ENCODE measurements at regions not wholly inside any gene's neighbourhood (a gene's known extent, or its start where the extent isn't known, plus 50 kb on each side); places are given as distances from the start of the nearest gene placed in this dataset.

DNA sequence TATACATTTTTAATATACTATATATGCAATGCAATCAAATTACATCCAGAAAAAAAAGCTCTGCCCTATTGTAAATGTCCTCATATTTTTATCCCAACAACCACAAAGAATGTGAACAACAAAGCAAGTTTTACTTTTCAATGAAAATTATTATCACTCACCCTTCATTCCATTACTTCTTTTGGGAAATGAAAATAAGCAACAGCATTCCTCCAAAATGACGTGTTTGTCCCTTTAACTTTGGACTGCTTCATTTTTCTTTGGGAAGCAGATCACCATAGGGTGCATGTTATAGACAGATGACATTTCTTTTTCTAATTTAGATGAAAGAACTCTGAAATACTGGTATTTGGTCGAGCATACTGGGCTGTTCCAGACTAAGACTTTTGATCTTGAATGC is 667.1 kb upstream of the BOD1L1 start:
- H3K4me3 Mint-ChIP-seq: no peak overlapping the region
- TF ChIP-seq, protein P1, sequence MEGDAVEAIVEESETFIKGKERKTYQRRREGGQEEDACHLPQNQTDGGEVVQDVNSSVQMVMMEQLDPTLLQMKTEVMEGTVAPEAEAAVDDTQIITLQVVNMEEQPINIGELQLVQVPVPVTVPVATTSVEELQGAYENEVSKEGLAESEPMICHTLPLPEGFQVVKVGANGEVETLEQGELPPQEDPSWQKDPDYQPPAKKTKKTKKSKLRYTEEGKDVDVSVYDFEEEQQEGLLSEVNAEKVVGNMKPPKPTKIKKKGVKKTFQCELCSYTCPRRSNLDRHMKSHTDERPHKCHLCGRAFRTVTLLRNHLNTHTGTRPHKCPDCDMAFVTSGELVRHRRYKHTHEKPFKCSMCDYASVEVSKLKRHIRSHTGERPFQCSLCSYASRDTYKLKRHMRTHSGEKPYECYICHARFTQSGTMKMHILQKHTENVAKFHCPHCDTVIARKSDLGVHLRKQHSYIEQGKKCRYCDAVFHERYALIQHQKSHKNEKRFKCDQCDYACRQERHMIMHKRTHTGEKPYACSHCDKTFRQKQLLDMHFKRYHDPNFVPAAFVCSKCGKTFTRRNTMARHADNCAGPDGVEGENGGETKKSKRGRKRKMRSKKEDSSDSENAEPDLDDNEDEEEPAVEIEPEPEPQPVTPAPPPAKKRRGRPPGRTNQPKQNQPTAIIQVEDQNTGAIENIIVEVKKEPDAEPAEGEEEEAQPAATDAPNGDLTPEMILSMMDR (conservative IDR thresholded peaks at IDR 0.05): no peak
- Histone ChIP-seq H3K36me3 (ENCODE audit: control insufficient read depth, insufficient read depth, low read length) (no peaks in the 10 kb centered on the region), H3K27ac (ENCODE audit: low read depth, low read length) (no peak overlapping the region), H3K9me3 (ENCODE audit: control insufficient read depth, low read length) (no peaks in the 10 kb centered on the region), H3K4me1 (ENCODE audit: control insufficient read depth, insufficient read depth, low read length) (no peaks in the 10 kb centered on the region), H3K4me3 (ENCODE audit: low read length) (no peak overlapping the region), H3K27me3 (ENCODE audit: control insufficient read depth, insufficient read depth, low read length, poor library complexity, severe bottlenecking) (peaks cover 17% of the 10 kb centered on the region), H3K9ac (ENCODE audit: extremely low read depth, low read length, poor library complexity, severe bottlenecking) (no peak overlapping the region)
- H3K27me3 Mint-ChIP-seq (ENCODE audit: insufficient read depth): no peaks in the 10 kb centered on the region
- H3K27ac Mint-ChIP-seq: no peak overlapping the region
- WGBS, 2 experiments (ENCODE audit: insufficient coverage in 1 of 2, insufficient read length in 1 of 2): 79 to 100% methylated on average over 2 of the region's 2 CpGs
- no peaks in the 10 kb centered on the region for H3K36me3 Mint-ChIP-seq (ENCODE audit: low read depth)
- no peak for DNase-seq
- peaks cover 3% of the 10 kb centered on the region for H3K4me1 Mint-ChIP-seq
- H3K9me3 Mint-ChIP-seq: no peaks in the 10 kb centered on the region

DNA sequence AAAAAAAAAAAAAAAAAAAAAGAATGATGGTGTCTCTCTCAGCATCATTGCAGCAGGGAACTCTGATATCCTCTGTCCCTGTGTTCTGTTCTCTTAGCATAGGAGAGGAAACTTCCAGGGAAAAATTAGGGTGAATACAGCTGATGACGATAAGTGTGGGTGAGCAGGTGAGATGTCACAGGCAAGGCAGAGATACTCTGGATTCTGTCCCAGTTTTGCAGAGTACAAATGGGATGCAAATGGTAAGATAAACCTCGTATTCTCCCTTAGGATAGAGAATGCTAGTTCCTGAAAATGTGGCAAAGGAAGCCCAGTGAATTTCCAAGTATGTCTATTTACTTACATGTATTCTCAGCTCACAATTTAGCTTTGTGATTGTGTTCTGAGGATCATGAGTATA is 671.6 kb upstream of the BOD1L1 start:
- Mint-ChIP-seq H3K36me3 (ENCODE audit: low read depth) (no peaks in the 10 kb centered on the region), H3K27me3 (ENCODE audit: insufficient read depth) (no peaks in the 10 kb centered on the region), H3K27ac (no peak overlapping the region), H3K4me1 (no peaks in the 10 kb centered on the region), H3K9me3 (peaks cover 11% of the 10 kb centered on the region), H3K4me3 (no peak overlapping the region)
- Histone ChIP-seq H3K27me3 (ENCODE audit: control insufficient read depth, insufficient read depth, low read length, poor library complexity, severe bottlenecking) (peaks cover 17% of the 10 kb centered on the region), H3K27ac (ENCODE audit: low read depth, low read length) (no peak overlapping the region), H3K36me3 (ENCODE audit: control insufficient read depth, insufficient read depth, low read length) (no peaks in the 10 kb centered on the region), H3K9ac (ENCODE audit: extremely low read depth, low read length, poor library complexity, severe bottlenecking) (no peak overlapping the region), H3K4me3 (ENCODE audit: low read length) (no peak overlapping the region), H3K9me3 (ENCODE audit: control insufficient read depth, low read length) (peaks cover 11% of the 10 kb centered on the region), H3K4me1 (ENCODE audit: control insufficient read depth, insufficient read depth, low read length) (no peaks in the 10 kb centered on the region)
- TF ChIP-seq, protein P1 (conservative IDR thresholded peaks at IDR 0.05): no peak
- 87 to 100% methylated on average over 1 to 2 of the region's 2 CpGs for WGBS, 2 experiments (ENCODE audit: insufficient coverage in 1 of 2, insufficient read length in 1 of 2)
- no peak for DNase-seq

DNA sequence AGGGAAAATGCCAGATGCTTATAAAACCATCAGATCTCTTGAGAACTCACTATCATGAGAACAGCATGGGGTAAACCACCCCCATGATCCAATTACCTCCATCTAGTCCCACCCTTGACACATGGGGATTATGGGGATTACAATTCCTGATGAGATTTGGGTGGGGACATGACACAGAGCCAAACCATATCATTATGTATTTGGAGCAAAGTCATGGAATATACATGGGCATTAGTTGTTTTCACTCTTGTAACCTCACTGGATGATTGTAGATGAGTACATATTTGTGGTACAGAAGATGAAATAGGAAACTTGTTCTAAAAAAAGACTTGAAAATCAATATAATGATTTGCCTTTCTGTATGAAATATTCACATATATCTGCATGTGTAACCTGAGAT is 674.5 kb upstream of the BOD1L1 start:
- no peaks in the 10 kb centered on the region for H3K4me1 Mint-ChIP-seq
- H3K9me3 Mint-ChIP-seq: peaks cover 11% of the 10 kb centered on the region
- no peaks in the 10 kb centered on the region for H3K27me3 Mint-ChIP-seq (ENCODE audit: insufficient read depth)
- Histone ChIP-seq H3K36me3 (ENCODE audit: control insufficient read depth, insufficient read depth, low read length) (no peaks in the 10 kb centered on the region), H3K27me3 (ENCODE audit: control insufficient read depth, insufficient read depth, low read length, poor library complexity, severe bottlenecking) (peaks cover 3% of the 10 kb centered on the region), H3K4me1 (ENCODE audit: control insufficient read depth, insufficient read depth, low read length) (no peaks in the 10 kb centered on the region), H3K9me3 (ENCODE audit: control insufficient read depth, low read length) (peaks cover 11% of the 10 kb centered on the region), H3K27ac (ENCODE audit: low read depth, low read length) (no peak overlapping the region), H3K4me3 (ENCODE audit: low read length) (no peak overlapping the region), H3K9ac (ENCODE audit: extremely low read depth, low read length, poor library complexity, severe bottlenecking) (no peak overlapping the region)
- TF ChIP-seq, protein P1 (conservative IDR thresholded peaks at IDR 0.05): no peak
- no peak overlapping the region for H3K4me3 Mint-ChIP-seq
- no peak for DNase-seq
- no peaks in the 10 kb centered on the region for H3K36me3 Mint-ChIP-seq (ENCODE audit: low read depth)
- H3K27ac Mint-ChIP-seq: no peak overlapping the region
